ENCODE measurements at regions not wholly inside any gene's neighbourhood (a gene's known extent, or its start where the extent isn't known, plus 50 kb on each side); places are given as distances from the start of the nearest gene placed in this dataset.

DNA sequence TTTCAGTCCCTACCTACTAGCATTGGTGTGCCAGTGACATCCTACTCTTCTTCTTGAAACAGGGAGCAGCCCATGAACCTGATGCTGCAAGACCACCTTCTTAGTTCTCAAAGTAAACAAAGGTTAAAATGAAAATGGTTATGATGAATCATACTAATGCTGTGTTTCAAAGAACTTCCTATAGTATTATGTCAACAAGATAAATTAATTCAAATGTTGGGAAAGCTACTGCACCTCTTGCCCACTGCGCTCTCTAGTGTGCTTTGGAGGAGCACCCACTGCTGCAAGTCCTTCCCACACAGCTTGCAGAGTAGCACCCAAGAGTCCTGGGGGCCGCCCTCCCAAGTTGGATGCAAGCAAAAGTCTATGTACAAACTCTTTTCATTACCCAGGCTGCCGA, 81.1 kb downstream of the CD200R1L start:
- Histone ChIP-seq H3K36me3 (ENCODE audit: control insufficient read depth, insufficient read depth, low read length) (no peaks in the 10 kb centered on the region), H3K4me3 (replicated peaks; ENCODE audit: low read depth, low read length) (no peak overlapping the region), H3K27me3 (replicated peaks; ENCODE audit: control insufficient read depth, insufficient read depth, low read length) (no peaks in the 10 kb centered on the region)
- DNase-seq (ENCODE audit: extremely low read depth, insufficient read length) = no peak
- TF ChIP-seq, protein P1, sequence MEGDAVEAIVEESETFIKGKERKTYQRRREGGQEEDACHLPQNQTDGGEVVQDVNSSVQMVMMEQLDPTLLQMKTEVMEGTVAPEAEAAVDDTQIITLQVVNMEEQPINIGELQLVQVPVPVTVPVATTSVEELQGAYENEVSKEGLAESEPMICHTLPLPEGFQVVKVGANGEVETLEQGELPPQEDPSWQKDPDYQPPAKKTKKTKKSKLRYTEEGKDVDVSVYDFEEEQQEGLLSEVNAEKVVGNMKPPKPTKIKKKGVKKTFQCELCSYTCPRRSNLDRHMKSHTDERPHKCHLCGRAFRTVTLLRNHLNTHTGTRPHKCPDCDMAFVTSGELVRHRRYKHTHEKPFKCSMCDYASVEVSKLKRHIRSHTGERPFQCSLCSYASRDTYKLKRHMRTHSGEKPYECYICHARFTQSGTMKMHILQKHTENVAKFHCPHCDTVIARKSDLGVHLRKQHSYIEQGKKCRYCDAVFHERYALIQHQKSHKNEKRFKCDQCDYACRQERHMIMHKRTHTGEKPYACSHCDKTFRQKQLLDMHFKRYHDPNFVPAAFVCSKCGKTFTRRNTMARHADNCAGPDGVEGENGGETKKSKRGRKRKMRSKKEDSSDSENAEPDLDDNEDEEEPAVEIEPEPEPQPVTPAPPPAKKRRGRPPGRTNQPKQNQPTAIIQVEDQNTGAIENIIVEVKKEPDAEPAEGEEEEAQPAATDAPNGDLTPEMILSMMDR (IDR thresholded peaks at IDR 0.05; ENCODE audit: insufficient read depth, low read length, poor library complexity, severe bottlenecking) = no peak

DNA sequence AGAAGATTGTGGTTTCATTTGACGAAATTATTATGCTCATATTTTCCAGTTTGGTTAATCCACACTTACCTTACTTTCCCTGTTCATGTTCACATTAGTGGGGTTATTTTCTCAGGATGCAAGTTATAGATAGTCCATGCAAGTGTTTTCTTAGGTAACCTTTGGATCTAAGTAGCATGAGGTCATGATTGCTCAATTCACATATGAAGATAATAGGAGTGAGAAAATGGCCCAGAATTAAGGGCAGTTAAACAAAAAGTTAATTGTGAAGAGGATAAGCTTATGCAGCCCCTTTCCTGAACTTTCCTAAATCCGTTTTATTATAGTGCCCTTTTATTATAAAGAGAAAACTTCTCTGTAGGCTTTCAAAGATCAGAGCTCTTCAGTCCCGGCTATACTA, 83.4 kb downstream of the CD200R1L start:
- TF ChIP-seq, protein P1 (IDR thresholded peaks at IDR 0.05; ENCODE audit: insufficient read depth, low read length, poor library complexity, severe bottlenecking) = no peak
- no peaks in the 10 kb centered on the region for H3K27me3 ChIP-seq (replicated peaks; ENCODE audit: control insufficient read depth, insufficient read depth, low read length)

DNA sequence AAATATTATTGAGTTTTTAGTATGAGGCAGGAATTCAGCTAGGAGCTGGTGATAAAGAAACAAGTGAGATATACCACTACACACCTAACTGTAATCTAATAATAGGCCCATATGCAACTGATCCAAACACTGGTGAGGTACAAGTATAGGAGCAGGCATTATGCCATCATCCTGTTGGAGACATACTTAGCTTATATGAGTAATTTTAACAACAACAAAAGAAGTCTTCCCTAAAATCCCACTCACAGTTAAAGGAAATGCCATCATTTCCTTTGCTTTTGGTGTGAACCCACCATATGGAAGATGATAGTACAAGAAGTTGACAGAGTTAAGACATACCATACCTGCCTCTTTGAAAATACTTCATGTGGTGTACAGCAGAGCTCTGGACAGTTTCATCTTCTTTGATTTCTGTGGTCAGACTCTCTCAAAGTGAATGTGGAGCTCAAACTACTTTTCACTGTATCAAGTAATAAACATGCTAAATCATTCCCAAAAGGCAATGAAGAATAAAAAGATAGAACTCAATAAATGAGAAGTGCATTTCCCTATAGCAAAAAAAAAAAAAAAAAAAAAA, 85.5 kb downstream of the CD200R1L start:
- Histone ChIP-seq H3K4me3 (replicated peaks; ENCODE audit: low read depth, low read length) (no peak overlapping the region), H3K27me3 (replicated peaks; ENCODE audit: control insufficient read depth, insufficient read depth, low read length) (no peaks in the 10 kb centered on the region), H3K36me3 (ENCODE audit: control insufficient read depth, insufficient read depth, low read length) (no peaks in the 10 kb centered on the region)
- no peak for DNase-seq (ENCODE audit: extremely low read depth, insufficient read length)
- TF ChIP-seq, protein P1 (IDR thresholded peaks at IDR 0.05; ENCODE audit: insufficient read depth, low read length, poor library complexity, severe bottlenecking) = no peak

More for the DNA sequence above, 83.4 kb downstream of the CD200R1L start:
- H3K4me3 ChIP-seq (replicated peaks; ENCODE audit: low read depth, low read length) = no peak overlapping the region
- DNase-seq (ENCODE audit: extremely low read depth, insufficient read length) = no peak
- no peaks in the 10 kb centered on the region for H3K36me3 ChIP-seq (ENCODE audit: control insufficient read depth, insufficient read depth, low read length)

DNA sequence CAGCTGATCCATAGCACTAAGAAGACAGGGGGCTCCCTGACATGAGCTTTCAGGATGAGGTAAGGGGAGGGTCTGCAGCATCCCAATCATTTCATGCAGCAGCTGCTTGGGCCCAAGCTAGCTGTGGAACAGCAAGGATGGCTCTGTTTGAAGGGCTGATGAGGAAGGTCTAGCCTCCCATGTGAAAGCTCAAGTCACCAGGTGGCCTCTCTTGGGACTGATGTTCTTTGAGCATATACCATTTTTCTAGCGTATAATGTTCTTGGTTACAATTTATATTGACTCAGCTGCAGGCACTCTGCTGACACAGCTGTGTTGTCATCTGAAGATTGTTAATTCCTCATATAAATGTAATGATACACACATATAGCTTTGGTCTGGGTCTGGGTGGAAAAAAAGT, 87.0 kb downstream of the CD200R1L start:
- TF ChIP-seq, protein P1 (IDR thresholded peaks at IDR 0.05; ENCODE audit: insufficient read depth, low read length, poor library complexity, severe bottlenecking) = no peak
- Histone ChIP-seq H3K27me3 (replicated peaks; ENCODE audit: control insufficient read depth, insufficient read depth, low read length) (no peaks in the 10 kb centered on the region), H3K4me3 (replicated peaks; ENCODE audit: low read depth, low read length) (no peak overlapping the region), H3K36me3 (ENCODE audit: control insufficient read depth, insufficient read depth, low read length) (no peaks in the 10 kb centered on the region)
- no peak for DNase-seq (ENCODE audit: extremely low read depth, insufficient read length)

DNA sequence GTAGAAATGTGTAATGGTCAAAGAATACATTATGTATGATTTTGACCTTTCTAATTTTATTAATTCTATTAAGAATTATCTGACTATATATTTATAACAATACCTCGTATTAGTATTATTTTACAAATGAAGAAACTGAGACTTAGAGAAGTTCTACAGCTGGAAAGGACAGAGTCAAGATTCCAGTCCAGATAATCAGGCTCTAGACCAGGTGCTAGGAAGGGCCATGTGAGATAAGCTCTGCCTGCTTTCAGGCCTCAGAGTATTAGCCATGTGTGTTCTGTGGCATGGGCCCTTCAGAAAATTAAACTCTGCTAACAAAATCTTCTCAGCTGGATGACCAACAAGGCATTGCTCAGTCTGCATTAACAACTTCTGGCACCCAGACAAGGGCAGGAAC, 87.5 kb downstream of the CD200R1L start:
- H3K27me3 ChIP-seq (replicated peaks; ENCODE audit: control insufficient read depth, insufficient read depth, low read length) = no peaks in the 10 kb centered on the region
- DNase-seq (ENCODE audit: extremely low read depth, insufficient read length) = no peak

More for the DNA sequence above, 87.5 kb downstream of the CD200R1L start:
- no peak overlapping the region for H3K4me3 ChIP-seq (replicated peaks; ENCODE audit: low read depth, low read length)
- TF ChIP-seq, protein P1 (IDR thresholded peaks at IDR 0.05; ENCODE audit: insufficient read depth, low read length, poor library complexity, severe bottlenecking) = no peak
- H3K36me3 ChIP-seq (ENCODE audit: control insufficient read depth, insufficient read depth, low read length) = no peaks in the 10 kb centered on the region
